BJ (cell line): ENCODE measurements at regions not wholly inside any gene's neighbourhood (a gene's known extent, or its start where the extent isn't known, plus 50 kb on each side); places are given as distances from the start of the nearest gene placed in this dataset.

Experiments
- CTCF ChIA-PET: fragments of 350-600 bp; formaldehyde crosslinking; extraction: SDS; loops from one replicate; lab custom pipeline; 2021; ENCODE audit warnings: antibody characterized with exemption, inconsistent platforms; lab: Yijun Ruan, JAX
- POLR2A ChIA-PET: fragments of 300-600 bp; sonication (Branson Sonifier 250); formaldehyde crosslinking; extraction: SDS; loops from one replicate; lab custom pipeline; 2021; ENCODE audit warnings: antibody characterized with exemption; lab: Charles Lee
- DNase-seq: peaks from one replicate; pipeline ENCODE4 v3.0.0-alpha.2; 2011; ENCODE audit warnings: low read depth
- H3K27me3 ChIP-seq: 2 replicates; pipeline ENCODE4 v1.6.0; 2011; ENCODE audit warnings: low read length; ENCODE audit not compliant: control insufficient read depth, insufficient read depth
- H3K36me3 ChIP-seq: 2 replicates; pipeline ENCODE4 v1.5.1; 2011; ENCODE audit warnings: low read length; ENCODE audit not compliant: control insufficient read depth, insufficient read depth
- H3K4me3 ChIP-seq: 2 replicates; pipeline ENCODE4 v1.5.1; 2011; ENCODE audit warnings: low read depth, mild to moderate bottlenecking, control low read depth, low read length
- CTCF ChIP-seq: IDR thresholded peaks from 2 replicates; pipeline ENCODE4 v1.5.1; 2011; ENCODE audit warnings: low read depth, mild to moderate bottlenecking, control low read depth, inconsistent platforms, low read length, moderate library complexity; ENCODE audit not compliant: insufficient read depth

GRCh38 chr7:81608748-81609382 lies 161.0 kb downstream of the HGF start:
- no peaks in the 10 kb centered on the region for H3K36me3 ChIP-seq
- no peak overlapping the region for H3K4me3 ChIP-seq
- no peaks in the 10 kb centered on the region for H3K27me3 ChIP-seq
- TF ChIP-seq CTCF = no peak
- ChIA-PET POLR2A (no interaction called here), CTCF (no interaction called here)
- DNase-seq = no peak

GRCh38 chr7:81607987-81608386 lies 161.9 kb downstream of the HGF start:
- Histone ChIP-seq H3K4me3 (no peak overlapping the region), H3K27me3 (no peaks in the 10 kb centered on the region), H3K36me3 (no peaks in the 10 kb centered on the region)
- ChIA-PET CTCF (no interaction called here), POLR2A (no interaction called here)
- DNase-seq = no peak
- no peak for TF ChIP-seq CTCF

- Histone ChIP-seq H3K27me3 (no peaks in the 10 kb centered on the region), H3K4me3 (no peak overlapping the region), H3K36me3 (no peaks in the 10 kb centered on the region)
- no peak for DNase-seq
- CTCF ChIA-PET = no interaction called here
- TF ChIP-seq CTCF = no peak
- POLR2A ChIA-PET = no interaction called here
Observed at GRCh38 chr7:81606078-81606863, 163.6 kb downstream of the HGF start.

GRCh38 chr7:81605493-81605892 lies 164.4 kb downstream of the HGF start:
- TF ChIP-seq CTCF = no peak
- POLR2A ChIA-PET = no interaction called here
- H3K4me3 ChIP-seq = no peak overlapping the region
- CTCF ChIA-PET = no interaction called here
- no peaks in the 10 kb centered on the region for H3K27me3 ChIP-seq
- no peak for DNase-seq
- no peaks in the 10 kb centered on the region for H3K36me3 ChIP-seq

- no peak for DNase-seq
- Histone ChIP-seq H3K4me3 (no peak overlapping the region), H3K27me3 (no peaks in the 10 kb centered on the region), H3K36me3 (no peaks in the 10 kb centered on the region)
- TF ChIP-seq CTCF = no peak
- ChIA-PET POLR2A (no interaction called here), CTCF (no interaction called here)
Observed at GRCh38 chr7:81604808-81605174, 165.1 kb downstream of the HGF start.
